Stimulated activated CD4-positive, alpha-beta T cell treated with anti-CD3 and anti-CD28 coated beads, Interleukin-4, amount 100 ng/mL, for 24 hours (primary cell): ENCODE measurements at regions not wholly inside any gene's neighbourhood (a gene's known extent, or its start where the extent isn't known, plus 50 kb on each side); places are given as distances from the start of the nearest gene placed in this dataset.

Experiments
- DNase-seq: peaks from one replicate; pipeline ENCODE4 v3.0.0-alpha.2; 2020

GRCh38 chr7:41161041-41161587, 541.8 kb downstream of the INHBA start:
- no peak for DNase-seq

GRCh38 chr7:41156268-41156667, 546.6 kb downstream of the INHBA start:
- DNase-seq, result no peak

- no peak for DNase-seq
Measured at GRCh38 chr7:41153268-41153667, 549.6 kb downstream of the INHBA start.

- no peak for DNase-seq
Measured at GRCh38 chr7:41152179-41152678, 550.7 kb downstream of the INHBA start.

- DNase-seq, result no peak
Measured at GRCh38 chr7:41149576-41149975, 553.3 kb downstream of the INHBA start.

GRCh38 chr7:41148521-41148951, 554.4 kb downstream of the INHBA start:
- no peak for DNase-seq

- no peak for DNase-seq
Measured at GRCh38 chr7:41147606-41148485, 555.0 kb downstream of the INHBA start.

GRCh38 chr7:41146429-41146828, 556.5 kb downstream of the INHBA start:
- no peak for DNase-seq

GRCh38 chr7:41145656-41146055, 557.2 kb downstream of the INHBA start:
- DNase-seq, result no peak

- DNase-seq, result no peak
Measured at GRCh38 chr7:41142904-41143473, 559.9 kb downstream of the INHBA start.

GRCh38 chr7:41139789-41140188, 563.1 kb downstream of the INHBA start:
- no peak for DNase-seq

GRCh38 chr7:41136551-41136950, 566.3 kb downstream of the INHBA start:
- no peak for DNase-seq

GRCh38 chr7:41135511-41135910, 567.4 kb downstream of the INHBA start:
- no peak for DNase-seq

GRCh38 chr7:41134300-41135255, 568.3 kb downstream of the INHBA start:
- no peak for DNase-seq

- DNase-seq, result no peak
Measured at GRCh38 chr7:41133690-41134299, 569.1 kb downstream of the INHBA start.

GRCh38 chr7:41131956-41132355, 570.9 kb downstream of the INHBA start:
- no peak for DNase-seq

- DNase-seq, result no peak
Measured at GRCh38 chr7:41130561-41131236, 572.2 kb downstream of the INHBA start.

GRCh38 chr7:41130086-41130485, 572.8 kb downstream of the INHBA start:
- DNase-seq, result no peak

GRCh38 chr7:41125343-41125742, 577.5 kb downstream of the INHBA start:
- DNase-seq, result no peak

GRCh38 chr7:41122256-41122987, 580.5 kb downstream of the INHBA start:
- no peak for DNase-seq

- DNase-seq, result no peak
Measured at GRCh38 chr7:41121228-41121627, 581.7 kb downstream of the INHBA start.
